HG02943 (cell line): ENCODE measurements at regions not wholly inside any gene's neighbourhood (a gene's known extent, or its start where the extent isn't known, plus 50 kb on each side); places are given as distances from the start of the nearest gene placed in this dataset.

ENCODE experiments used
- ATAC-seq: cut with Tn5 transposase; IDR thresholded peaks from one replicate; pipeline ENCODE4 v1.9.1; 2021; ENCODE audit warnings: mild to moderate bottlenecking, low read depth, moderate library complexity; ENCODE audit not compliant: unreplicated experiment

GRCh38 chr21:28550057-28550825 is 442.4 kb downstream of the LTN1 start:
- ATAC-seq: no peak

- no peak for ATAC-seq
Observed at GRCh38 chr21:28548291-28548690, 444.4 kb downstream of the LTN1 start.

GRCh38 chr21:28547766-28548165 is 444.9 kb downstream of the LTN1 start:
- ATAC-seq: no peak

- no peak for ATAC-seq
Observed at GRCh38 chr21:28543975-28544374, 448.7 kb downstream of the LTN1 start.

GRCh38 chr21:28541371-28542112 is 451.1 kb downstream of the LTN1 start:
- ATAC-seq: no peak

- no peak for ATAC-seq
Observed at GRCh38 chr21:28540514-28540913, 452.2 kb downstream of the LTN1 start.

GRCh38 chr21:28539623-28539988 is 453.1 kb downstream of the LTN1 start:
- no peak for ATAC-seq

GRCh38 chr21:28538987-28539622 is 453.6 kb downstream of the LTN1 start:
- no peak for ATAC-seq

- no peak for ATAC-seq
Observed at GRCh38 chr21:28537371-28538079, 455.2 kb downstream of the LTN1 start.

- ATAC-seq: no peak
Observed at GRCh38 chr21:28532446-28532845, 460.2 kb downstream of the LTN1 start.

- no peak for ATAC-seq
Observed at GRCh38 chr21:28523367-28523766, 469.3 kb downstream of the LTN1 start.

- ATAC-seq: no peak
Observed at GRCh38 chr21:28522014-28522799, 470.5 kb downstream of the LTN1 start.

- no peak for ATAC-seq
Observed at GRCh38 chr21:28518630-28519029, 474.0 kb downstream of the LTN1 start.

- ATAC-seq: peak; percentile 84
Observed at GRCh38 chr21:28516991-28517592, 475.6 kb downstream of the LTN1 start.

GRCh38 chr21:28516021-28516420 is 476.7 kb downstream of the LTN1 start:
- ATAC-seq: no peak

GRCh38 chr21:28513428-28513827 is 479.2 kb downstream of the LTN1 start:
- no peak for ATAC-seq

GRCh38 chr21:28509031-28509430 is 483.6 kb downstream of the LTN1 start:
- no peak for ATAC-seq

GRCh38 chr21:28508126-28508525 is 484.6 kb downstream of the LTN1 start:
- ATAC-seq: no peak

GRCh38 chr21:28496517-28496916 is 496.2 kb downstream of the LTN1 start:
- ATAC-seq: no peak

GRCh38 chr21:28492127-28492526 is 500.6 kb downstream of the LTN1 start:
- ATAC-seq: no peak
